Stomach (tissue), 8 donors: ENCODE measurements at regions not wholly inside any gene's neighbourhood (a gene's known extent, or its start where the extent isn't known, plus 50 kb on each side); places are given as distances from the start of the nearest gene placed in this dataset.

Experiments used
- DNase-seq, 2 donors: peaks; one replicate each; pipeline versions ENCODE4 v3.0.0 to v3.0.0-alpha.2; 2013 to 2019
- H3K27ac ChIP-seq, 5 donors: fragments of 200-600 bp in 4 of 5; sonication (generic) in 4 of 5; one replicate each; pipeline ENCODE4 v1.5.1; 2013 to 2019; ENCODE audit warnings: mild to moderate bottlenecking in 1 of 5, moderate library complexity in 1 of 5
- H3K27me3 ChIP-seq, 3 donors: fragments of 200-600 bp; sonication (generic); one replicate each; pipeline ENCODE4 v1.5.1; 2017 to 2019; ENCODE audit warnings: mixed run types in 1 of 3
- H3K36me3 ChIP-seq, 4 donors: fragments of 200-600 bp; sonication (generic); 1 replicate in 3 of 4; 2 replicates in 1 of 4; pipeline ENCODE4 v1.5.1; 2016 to 2019
- H3K4me1 ChIP-seq, 4 donors: fragments of 200-600 bp; sonication (generic); one replicate each; pipeline ENCODE4 v1.5.1; 2016 to 2019
- H3K4me3 ChIP-seq, 4 donors: fragments of 200-600 bp; sonication (generic) in 3 of 4; one replicate each; pipeline ENCODE4 v1.5.1; 2016 to 2019; ENCODE audit warnings: mild to moderate bottlenecking in 1 of 4
- H3K9me3 ChIP-seq, 4 donors: fragments of 200-600 bp; sonication (generic); one replicate each; pipeline ENCODE4 v1.5.1; 2016 to 2019
- CTCF ChIP-seq, 7 experiments: fragments of 450-650 bp in 4 of 7; fragments of 200-600 bp in 3 of 7; sonication (generic) in 3 of 7; IDR thresholded peaks; one replicate each; pipeline ENCODE4 v1.5.1; 2016 to 2019; ENCODE audit warnings: antibody characterized with exemption in 7 of 7, control low read depth in 2 of 7, mild to moderate bottlenecking in 1 of 7
- EP300 ChIP-seq: sonication (generic); formaldehyde crosslinking; IDR thresholded peaks from one replicate; pipeline ENCODE4 v1.6.1; 2017; ENCODE audit warnings: antibody characterized with exemption
- POLR2A ChIP-seq, 4 donors: fragments of 450-650 bp; IDR thresholded peaks; one replicate each; pipeline ENCODE4 v1.6.1; 2016; ENCODE audit warnings: antibody characterized with exemption in 4 of 4, control low read depth in 2 of 4, mild to moderate bottlenecking in 1 of 4, moderate library complexity in 1 of 4
- POLR2AphosphoS5 ChIP-seq, 3 donors: sonication (generic); formaldehyde crosslinking; IDR thresholded peaks; one replicate each; pipeline ENCODE4 v1.6.1; 2016; ENCODE audit warnings: antibody characterized with exemption in 3 of 3
- WGBS, 5 donors: extraction: QIAGEN DNeasy Blood & Tissue Kit in 3 of 5; methylation state at CpG; one replicate each; pipeline versions ENCODE4 v1.1.5 to v1.1.7; 2013 to 2018; 5-methylcytosine and 5-hydroxymethylcytosine counted together
- intact Hi-C: fragments of 100-400 bp; cut with DNase I; formaldehyde crosslinking; loops from one replicate; pipeline ENCODE4 v1.15.1; 2023; ENCODE audit warnings: low total_unique reads
- donor health status: healthy with polysubstance abuse.
- donor health status: Bipolar disorder and iron deficiency.
- donor health status: healthy.

- peaks cover 0 to 9% (median 4%) of the 10 kb centered on the region in 4 donors for H3K9me3 ChIP-seq
- H3K27me3 ChIP-seq = no peaks in the 10 kb centered on the region
- no peak for DNase-seq
- H3K4me1 ChIP-seq = no peaks in the 10 kb centered on the region
- 65 to 78% (median 69%) methylated on average over 1 of the region's 1 CpG for WGBS, 5 donors
- H3K27ac ChIP-seq = no peak overlapping the region
- intact Hi-C loops = no loop called here
- H3K36me3 ChIP-seq = no peaks in the 10 kb centered on the region
- TF ChIP-seq POLR2A (IDR thresholded peaks at IDR 0.05) = no peak
- TF ChIP-seq EP300 = no peak
- no peak for TF ChIP-seq CTCF (IDR thresholded peaks at IDR 0.05)
- no peak for TF ChIP-seq POLR2AphosphoS5 (IDR thresholded peaks at IDR 0.05)
- no peak overlapping the region for H3K4me3 ChIP-seq
These were observed 1296.8 kb upstream of the CDH6 start for GRCh38 chr5:29896646-29897045.

GRCh38 chr5:29894668-29895067 lies 1298.8 kb upstream of the CDH6 start:
- Histone ChIP-seq H3K36me3 (no peaks in the 10 kb centered on the region), H3K9me3 (peaks cover 0 to 9% (median 4%) of the 10 kb centered on the region in 4 donors), H3K27me3 (no peaks in the 10 kb centered on the region), H3K27ac (no peak overlapping the region), H3K4me3 (no peak overlapping the region), H3K4me1 (no peaks in the 10 kb centered on the region)
- 59 to 81% (median 63%) methylated on average over 2 of the region's 2 CpGs for WGBS, 5 donors
- no peak for DNase-seq
- intact Hi-C loops = no loop called here
- no peak for TF ChIP-seq POLR2AphosphoS5 (IDR thresholded peaks at IDR 0.05)
- no peak for TF ChIP-seq CTCF (IDR thresholded peaks at IDR 0.05)
- TF ChIP-seq POLR2A (IDR thresholded peaks at IDR 0.05) = no peak
- no peak for TF ChIP-seq EP300

- no peaks in the 10 kb centered on the region for H3K4me1 ChIP-seq
- no peak overlapping the region for H3K27ac ChIP-seq
- 84 to 89% (median 88%) methylated on average over 6 of the region's 6 CpGs for WGBS, 5 donors
- intact Hi-C loops = no loop called here
- DNase-seq = no peak
- no peak overlapping the region for H3K4me3 ChIP-seq
- no peaks in the 10 kb centered on the region for H3K27me3 ChIP-seq
- no peaks in the 10 kb centered on the region for H3K9me3 ChIP-seq
- no peaks in the 10 kb centered on the region for H3K36me3 ChIP-seq
- TF ChIP-seq POLR2A (IDR thresholded peaks at IDR 0.05) = no peak
- no peak for TF ChIP-seq POLR2AphosphoS5 (IDR thresholded peaks at IDR 0.05)
- no peak for TF ChIP-seq CTCF (IDR thresholded peaks at IDR 0.05)
- no peak for TF ChIP-seq EP300
These were observed 1304.4 kb upstream of the CDH6 start for GRCh38 chr5:29889051-29889450.

- peaks cover 0 to 9% (median 2%) of the 10 kb centered on the region in 4 donors for H3K9me3 ChIP-seq
- no peak for DNase-seq
- H3K4me1 ChIP-seq = no peaks in the 10 kb centered on the region
- H3K4me3 ChIP-seq = no peak overlapping the region
- H3K27me3 ChIP-seq = no peaks in the 10 kb centered on the region
- 84 to 89% (median 87%) methylated on average over 9 of the region's 9 CpGs for WGBS, 5 donors
- intact Hi-C loops = no loop called here
- TF ChIP-seq CTCF (IDR thresholded peaks at IDR 0.05) (no peak), EP300 (no peak), POLR2AphosphoS5 (IDR thresholded peaks at IDR 0.05) (no peak), POLR2A (IDR thresholded peaks at IDR 0.05) (no peak)
- no peak overlapping the region for H3K27ac ChIP-seq
- no peaks in the 10 kb centered on the region for H3K36me3 ChIP-seq
These were observed 1307.9 kb upstream of the CDH6 start for GRCh38 chr5:29885595-29885994.
